Stimulated activated CD4-positive, alpha-beta T cell treated with anti-CD3 and anti-CD28 coated beads, Interleukin-2, amount 100 ng/mL, for 24 hours (primary cell): ENCODE measurements at regions not wholly inside any gene's neighbourhood (a gene's known extent, or its start where the extent isn't known, plus 50 kb on each side); places are given as distances from the start of the nearest gene placed in this dataset.
"Not testable (repeated sequence)": the region's sequence is repeated elsewhere in the genome, so short reads cannot be mapped to it uniquely, and the experiment has no call there.

Experiments
- DNase-seq, 2 donors: peaks; one replicate each; pipeline ENCODE4 v3.0.0-alpha.2; 2020

DNA sequence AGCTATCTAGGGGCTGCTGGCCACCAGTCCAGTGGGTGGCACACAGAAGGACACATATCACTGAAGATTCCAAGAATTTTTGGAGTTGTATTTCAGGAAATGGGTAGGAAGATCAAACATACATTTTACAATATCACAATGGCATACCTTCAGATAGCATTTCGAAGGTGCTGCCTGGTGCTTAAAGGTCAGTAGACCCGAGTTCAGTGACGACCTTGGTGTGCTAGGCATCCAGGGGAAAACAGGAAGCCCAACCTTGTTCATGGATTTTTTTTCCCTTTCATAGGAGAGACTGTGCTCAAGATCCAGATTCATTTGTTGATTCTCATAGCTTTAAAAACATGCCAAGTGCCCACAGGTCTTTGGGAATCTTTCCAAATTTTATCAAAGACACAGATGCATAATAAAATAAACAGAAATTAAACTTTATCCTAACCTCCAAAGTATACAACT, 51.0 kb upstream of the RCBTB2 start:
- no peak for DNase-seq

DNA sequence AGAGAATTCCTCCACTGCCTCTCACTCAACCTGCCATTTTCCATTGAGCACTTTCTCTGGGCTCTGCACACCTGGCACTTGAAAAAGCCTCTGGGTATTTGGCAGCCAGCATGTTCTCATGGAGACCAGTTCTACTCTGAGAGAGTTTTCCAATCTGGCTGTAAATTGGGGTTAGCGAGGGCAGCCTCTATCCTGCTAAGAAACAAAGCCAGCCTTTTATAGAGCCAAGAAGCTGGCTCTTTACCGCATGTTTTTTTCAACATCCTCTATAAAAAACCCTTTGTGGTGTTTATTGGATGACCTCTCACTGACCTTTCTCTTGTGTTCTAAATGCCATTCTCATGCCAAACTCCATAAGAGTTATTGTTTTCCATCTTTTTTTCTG, 52.6 kb upstream of the RCBTB2 start:
- no peak for DNase-seq

DNA sequence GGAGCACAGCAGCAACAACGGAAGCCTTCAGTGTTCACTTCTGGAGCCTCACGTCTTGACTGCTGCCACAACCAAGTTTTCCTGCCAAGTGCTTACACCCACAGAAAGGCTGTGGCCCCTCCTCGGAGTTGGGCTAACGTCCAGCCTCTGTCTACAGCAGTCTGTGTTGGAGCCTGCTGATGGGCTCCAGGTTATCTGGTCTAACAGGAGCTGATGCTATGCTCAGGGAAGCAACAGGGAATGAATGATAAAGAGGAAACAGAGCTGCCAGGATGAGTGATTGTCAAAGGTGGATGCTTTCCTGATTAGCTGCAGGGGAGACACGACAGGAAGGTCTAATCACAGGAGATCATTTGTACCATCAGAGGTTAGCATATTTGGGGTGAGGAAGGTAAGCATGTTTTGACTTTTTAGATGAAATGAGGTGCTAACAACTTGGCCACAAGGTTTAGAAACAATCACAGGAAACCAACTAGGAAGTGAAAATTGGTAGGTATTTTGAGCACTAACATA, 53.8 kb upstream of the RCBTB2 start:
- DNase-seq, result no peak

DNA sequence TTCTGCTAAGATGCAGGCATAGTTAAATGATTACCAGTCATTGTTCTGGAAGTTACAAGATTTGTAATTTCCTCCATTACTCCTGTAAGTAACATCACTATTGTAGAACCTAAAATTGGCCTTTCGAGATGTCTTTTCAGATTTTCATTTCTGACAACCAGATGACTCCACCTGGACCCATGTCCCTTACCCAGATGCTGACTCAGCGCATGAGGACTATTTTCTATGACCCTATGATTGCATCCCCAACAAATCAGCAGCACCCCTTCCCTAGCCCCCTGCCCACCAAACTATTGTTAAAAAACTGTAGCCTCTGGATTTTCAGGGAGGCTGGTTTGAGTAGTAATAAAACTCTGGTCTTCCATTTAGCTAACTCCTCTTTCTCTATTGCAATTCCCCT, 55.2 kb upstream of the RCBTB2 start:
- no peak for DNase-seq

DNA sequence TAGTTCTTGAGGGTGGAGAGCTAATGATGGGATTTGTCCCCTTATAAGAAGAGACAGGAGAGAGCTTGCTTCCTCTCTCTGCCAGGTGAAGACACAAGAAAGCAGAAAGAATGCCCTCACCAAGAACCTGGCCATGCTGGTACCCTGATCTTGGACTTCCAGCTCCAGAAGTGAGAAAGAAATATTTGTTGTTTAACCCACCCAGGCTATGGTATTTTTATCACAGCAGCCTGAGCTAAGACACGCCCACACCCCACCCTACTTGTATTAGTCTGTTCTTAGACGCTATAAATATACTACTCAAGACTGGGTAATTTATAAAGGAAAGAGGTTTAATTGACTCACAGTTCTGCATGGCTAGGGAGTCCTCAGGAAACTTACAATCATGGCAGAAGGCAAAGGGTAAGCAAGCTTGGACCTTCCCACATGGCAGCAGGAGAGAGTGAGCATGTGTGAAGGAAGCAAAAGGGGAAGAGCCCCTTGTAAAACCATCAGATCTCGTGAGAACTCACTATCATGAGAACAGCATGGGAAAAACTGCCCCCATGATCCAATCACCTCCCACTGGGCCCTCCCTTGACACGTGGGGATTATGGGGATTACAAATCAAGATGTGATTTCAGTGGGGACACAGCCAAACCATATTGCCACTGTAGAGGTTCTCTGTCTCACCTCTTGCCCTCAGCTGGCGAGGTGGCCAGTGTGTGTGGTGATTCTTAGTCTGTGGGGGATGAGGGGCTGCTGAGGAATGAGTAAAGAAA, 57.4 kb upstream of the RCBTB2 start:
- DNase-seq, result no peak

DNA sequence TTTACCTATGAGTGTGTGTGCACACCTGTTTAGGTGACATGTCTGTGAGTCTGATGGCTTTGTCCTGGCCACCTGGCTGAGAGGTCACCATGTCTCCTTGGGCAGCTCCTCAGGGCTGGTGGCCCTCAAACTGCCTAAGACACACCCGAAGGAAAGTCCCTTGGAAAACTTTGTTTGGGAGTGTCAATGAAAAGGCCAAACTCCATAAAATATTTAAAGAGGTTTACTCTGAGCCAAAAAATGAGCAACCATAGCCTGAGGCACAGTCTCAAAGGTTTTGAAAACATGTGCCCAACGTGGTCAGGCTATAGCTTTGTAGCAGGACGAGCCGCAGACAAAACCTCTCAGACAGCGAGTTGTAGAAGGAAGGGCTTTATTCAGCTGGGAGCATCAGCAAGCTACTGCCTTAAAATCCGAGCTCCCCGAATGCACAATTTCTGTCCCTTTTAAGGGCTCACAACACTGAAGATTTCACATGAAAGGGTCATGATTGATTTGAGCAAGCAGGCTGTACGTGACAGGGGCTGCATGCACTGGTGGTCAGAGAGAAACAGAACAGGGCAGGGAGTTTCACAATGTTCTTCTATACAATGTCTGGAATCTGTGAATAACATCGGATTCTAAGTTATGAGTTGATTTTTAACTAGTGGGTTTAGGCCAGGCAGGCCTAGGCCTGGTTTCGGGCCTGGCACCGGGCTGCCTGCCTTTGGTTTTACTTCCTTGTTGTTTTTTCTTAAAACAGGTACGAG, 58.4 kb upstream of the RCBTB2 start:
- not testable (repeated sequence) for DNase-seq

DNA sequence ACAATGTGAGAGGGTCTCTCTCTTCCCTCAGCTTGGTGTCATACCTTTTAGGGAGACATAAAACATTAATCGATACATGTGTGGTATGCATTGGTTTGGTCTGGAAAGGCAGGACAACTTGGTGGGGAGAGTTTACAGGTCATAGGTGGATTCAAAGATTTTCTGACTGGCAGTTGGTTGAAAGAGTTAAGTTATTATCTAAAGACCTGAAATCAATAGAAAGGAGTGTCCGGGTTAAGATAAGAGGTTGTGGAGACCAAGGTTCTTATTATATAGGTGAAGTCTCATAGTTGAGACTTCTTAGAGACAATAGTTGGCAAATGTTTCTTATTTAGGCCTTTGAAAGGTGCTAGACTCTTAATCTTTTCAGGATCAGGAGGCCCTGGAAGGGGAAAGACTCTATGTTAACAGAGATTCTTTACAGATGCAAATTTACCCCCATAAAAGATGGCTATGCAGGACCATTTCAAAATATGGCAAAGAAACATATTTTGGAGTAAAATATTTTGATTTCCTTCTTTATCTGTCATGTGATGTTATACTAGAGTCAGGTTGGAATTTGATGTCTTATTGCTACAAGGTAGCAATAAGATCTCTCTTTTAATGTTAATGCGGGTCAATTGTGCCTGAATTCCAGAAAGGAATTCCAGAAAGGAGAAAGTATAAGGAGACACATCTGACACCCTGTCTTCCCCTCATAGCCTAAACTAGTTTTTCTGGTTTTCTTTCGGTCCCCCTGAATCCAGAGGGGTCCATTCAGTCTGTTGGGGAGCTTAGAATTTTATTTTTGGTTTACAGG, 59.2 kb upstream of the RCBTB2 start:
- DNase-seq, result no peak

DNA sequence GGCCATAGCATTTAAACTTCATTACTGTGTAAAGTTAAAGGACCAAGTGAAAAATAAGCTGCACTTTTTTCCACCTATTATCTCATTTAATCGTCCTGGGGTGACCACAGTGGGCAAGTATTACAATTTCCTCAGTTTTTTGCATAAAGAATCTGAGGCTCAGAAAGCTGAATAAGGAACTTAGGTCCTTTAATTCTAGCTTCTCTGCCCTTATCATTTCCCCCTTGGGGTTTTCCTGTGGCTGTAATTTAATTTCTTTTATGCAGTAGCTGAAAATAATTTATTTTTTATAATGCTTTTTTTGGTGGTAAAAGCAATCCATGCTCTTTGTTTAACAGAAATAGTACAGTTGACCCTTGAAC, 59.8 kb upstream of the RCBTB2 start:
- DNase-seq, result no peak

DNA sequence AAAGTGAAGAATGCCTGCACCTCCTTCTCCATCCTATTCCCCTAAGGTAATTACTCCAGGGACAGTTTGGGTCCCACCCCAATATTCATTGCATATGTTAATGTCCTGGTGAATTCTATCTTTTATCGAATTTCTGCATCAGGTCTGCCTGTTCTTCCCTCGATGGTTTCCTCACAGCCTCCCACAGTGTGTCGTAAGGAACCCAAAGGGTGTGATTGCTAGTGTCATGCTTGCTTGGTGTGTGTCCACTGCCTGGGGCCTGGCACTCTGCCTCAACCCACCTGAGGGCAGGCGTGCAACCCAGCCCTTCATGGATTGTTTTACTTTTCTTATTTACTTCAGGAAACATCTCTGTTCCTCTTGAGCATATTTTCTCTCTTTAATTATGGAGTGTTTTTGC, 60.2 kb upstream of the CYSLTR2 start:
- no peak for DNase-seq

DNA sequence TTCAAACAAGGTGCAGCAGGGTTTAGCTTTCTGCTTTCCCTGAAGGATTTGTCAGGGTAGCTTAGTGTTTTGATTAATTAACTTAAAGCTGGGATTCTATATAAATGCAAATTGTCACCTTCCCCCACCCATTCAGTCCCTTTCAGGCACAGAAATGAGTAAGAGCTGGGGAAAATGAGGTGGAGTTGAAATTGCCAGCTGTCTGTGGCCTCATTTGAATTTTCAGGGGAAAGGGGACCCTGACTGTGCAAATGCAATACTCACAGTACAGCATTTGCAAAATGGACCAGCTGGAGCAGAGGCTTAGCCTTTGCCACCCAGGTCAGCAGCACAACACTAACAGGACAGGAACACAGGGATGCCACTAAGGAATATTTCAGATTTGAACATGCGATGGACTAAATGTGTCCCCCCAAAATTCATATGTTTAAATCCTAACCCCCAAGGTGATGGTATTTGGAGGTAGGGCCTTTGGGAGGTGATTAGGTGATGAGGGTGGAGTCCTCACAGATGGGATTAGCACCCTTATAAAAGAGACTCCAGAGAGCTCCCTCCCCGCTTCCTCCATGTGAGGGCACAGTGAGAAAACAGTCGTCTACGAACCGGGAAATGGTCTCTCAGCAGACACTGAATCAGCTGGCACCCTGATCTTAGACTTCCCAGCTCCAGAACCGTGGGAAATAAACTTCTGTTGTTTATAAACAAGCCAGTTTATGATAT, 59.5 kb upstream of the CYSLTR2 start:
- no peak for DNase-seq

DNA sequence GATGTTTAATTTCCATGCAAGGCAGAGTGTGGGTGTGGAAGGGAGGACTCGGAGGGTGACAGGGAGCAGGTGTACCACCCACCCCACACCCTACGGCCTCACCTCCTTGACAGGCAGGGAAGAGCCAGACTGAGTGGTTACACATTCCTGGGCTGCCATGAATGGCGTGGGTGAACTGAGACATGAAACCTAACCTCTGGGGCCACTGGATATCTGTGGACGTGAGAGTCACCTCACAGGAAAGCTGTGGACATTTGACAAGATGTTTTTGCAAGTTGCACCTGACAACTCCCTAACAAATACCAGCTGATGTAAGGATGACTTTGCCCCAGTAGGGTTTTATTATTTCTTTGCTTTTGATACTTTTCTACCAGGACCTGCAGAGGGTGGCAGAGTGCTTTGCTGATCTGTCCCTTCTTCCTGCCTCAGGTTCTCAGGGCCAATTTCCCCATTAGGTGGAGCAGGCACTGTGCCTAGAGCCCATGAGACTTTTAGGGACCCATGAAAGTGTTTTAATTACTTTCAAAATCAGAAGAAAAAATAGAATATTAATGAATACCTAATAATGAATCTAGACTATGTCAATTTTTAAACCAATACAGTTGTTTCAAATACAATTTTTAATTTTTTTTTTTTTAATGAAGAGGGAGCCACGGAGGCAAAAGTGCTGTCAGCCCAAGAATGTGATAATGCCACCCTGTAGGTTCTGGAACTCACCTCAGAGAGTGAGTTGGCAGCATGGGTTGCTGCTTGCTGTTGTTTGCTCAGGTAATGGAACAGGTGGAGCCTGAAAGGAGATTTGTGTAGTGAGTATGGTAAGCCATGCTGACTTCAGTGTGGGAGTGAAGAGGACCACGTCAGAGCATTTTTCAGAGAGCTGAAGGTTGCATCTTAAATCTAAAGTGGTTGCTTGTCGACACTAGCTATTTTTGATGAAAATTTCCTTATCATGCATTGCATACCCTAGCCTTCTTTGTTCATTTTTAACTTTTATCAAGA, 58.0 kb upstream of the CYSLTR2 start:
- peak; percentile 45 to 51 for DNase-seq

DNA sequence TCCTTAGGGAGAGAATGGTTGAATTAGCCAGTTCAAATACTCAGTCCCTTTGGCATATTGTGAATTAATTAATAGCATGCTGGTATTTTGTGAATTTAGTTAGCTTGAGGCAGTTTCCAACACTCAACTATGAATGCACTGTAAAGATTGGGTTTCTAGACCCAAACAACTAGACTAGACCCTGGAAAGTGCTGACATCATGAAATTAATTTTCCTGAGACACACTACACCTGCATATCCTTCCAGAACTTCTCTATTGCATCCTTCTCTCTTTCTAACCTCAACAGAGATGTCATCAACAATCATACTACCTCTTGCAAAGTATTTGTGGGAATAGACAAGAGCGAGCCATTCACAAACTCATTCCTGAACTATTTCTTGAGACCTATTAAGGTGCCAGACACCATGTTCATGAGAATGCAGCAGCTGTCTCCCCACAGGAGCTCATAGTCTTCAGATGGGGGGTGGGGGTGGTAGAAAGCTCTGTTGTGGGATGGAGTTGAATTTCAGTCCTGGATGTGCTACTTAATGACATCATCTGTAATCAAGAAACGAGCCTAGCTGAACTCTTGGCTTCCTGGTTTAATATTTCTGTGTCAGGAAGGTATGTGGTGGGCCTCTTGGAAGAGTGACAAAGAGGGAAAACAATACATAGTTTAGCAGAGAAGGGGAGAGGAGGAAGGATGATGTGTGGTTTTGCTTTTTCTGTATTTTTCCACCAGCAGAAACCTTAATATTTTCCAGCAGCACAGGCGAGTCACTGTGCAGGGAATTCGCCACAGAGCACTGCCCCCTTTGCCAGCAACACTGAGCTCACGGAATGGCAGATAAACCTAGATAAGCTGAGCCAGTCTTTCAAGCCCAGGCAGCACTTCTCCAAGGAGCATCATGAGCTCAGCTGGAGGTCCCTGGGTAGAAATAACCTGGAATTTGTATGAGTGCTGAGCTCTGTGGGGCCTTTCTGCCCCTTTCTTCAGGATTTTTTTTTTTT, 53.1 kb upstream of the CYSLTR2 start:
- no peak for DNase-seq

DNA sequence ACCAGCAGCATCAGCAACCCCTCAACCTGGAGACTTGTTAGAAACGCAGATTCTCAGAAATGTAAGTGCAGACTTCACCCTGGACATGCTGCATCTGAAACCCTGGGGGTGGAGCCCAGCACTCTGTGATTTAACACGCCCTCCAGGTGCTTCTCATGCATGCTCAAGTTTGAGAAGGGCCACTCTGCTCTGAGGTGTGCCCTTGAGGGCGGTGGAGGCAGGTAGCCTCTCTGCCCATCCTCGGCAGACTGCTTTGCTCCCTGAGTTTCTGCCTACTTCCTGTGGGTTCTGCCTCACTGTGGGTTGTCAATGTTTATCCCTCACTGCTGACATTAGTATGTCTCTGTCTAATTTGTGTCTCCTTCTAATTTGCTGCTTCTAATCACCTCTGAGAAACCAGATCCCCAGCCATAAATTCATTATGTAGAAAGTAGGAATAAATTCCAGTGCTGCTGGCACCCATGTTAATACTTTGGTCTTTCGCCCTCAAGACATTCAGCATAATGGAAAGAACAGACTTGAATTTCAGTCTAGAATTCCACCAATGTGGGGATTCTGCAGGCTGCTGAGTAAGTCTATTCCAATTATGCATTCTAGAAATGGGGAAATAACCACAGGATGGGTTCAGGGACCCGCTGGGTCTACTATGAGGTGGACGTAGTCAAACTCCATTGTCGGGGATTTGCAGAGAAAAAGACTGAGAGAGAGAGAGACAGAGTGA, 51.3 kb upstream of the CYSLTR2 start:
- DNase-seq, result no peak

DNA sequence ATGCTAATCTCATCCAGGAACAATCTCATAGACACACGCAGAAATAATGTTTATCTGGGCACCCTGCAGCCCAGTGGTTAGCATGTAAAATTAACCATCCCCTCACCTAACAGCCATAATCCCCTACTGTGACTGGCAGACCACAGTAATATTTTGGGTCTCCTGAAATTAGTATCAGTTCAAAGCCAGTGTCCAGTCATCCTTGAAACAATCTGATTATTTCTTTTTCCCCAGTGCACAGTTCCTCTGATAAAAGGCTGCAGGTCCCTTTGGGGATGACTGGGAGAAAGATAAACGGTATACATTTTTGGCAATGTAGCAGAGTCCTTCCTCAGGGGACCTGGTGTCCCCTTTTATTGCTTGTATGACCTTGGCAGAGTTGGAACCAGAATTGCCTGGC, 50.4 kb upstream of the CYSLTR2 start:
- DNase-seq, result no peak
